Activated CD4-positive, alpha-beta memory T cell treated with anti-CD3 and anti-CD28 coated beads for 36 hours (primary cell): ENCODE measurements at regions not wholly inside any gene's neighbourhood (a gene's known extent, or its start where the extent isn't known, plus 50 kb on each side); places are given as distances from the start of the nearest gene placed in this dataset.
"Not testable (repeated sequence)": the region's sequence is repeated elsewhere in the genome, so short reads cannot be mapped to it uniquely, and the experiment has no call there.

ENCODE experiments used
- CTCF ChIA-PET: fragments of 350-600 bp; sonication (Branson Sonifier 250); formaldehyde crosslinking; loops from one replicate; lab custom pipeline; 2021; ENCODE audit warnings: antibody characterized with exemption, inconsistent platforms; lab: Charles Lee
- POLR2A ChIA-PET: fragments of 350-600 bp; sonication (Branson Sonifier 250); formaldehyde crosslinking; loops from one replicate; lab custom pipeline; 2021; ENCODE audit warnings: antibody characterized with exemption; lab: Charles Lee
- DNase-seq: peaks from one replicate; pipeline ENCODE4 v3.0.0-alpha.2; 2020
- H3K27ac Mint-ChIP-seq: one replicate; pipeline ENCODE4 v1.8.0; 2021; ENCODE audit warnings: mixed read lengths
- H3K27me3 Mint-ChIP-seq: one replicate; pipeline ENCODE4 v1.8.0; 2021; ENCODE audit warnings: mixed read lengths
- H3K36me3 Mint-ChIP-seq: one replicate; pipeline ENCODE4 v1.8.0; 2021; ENCODE audit warnings: mixed read lengths
- H3K4me1 Mint-ChIP-seq: one replicate; pipeline ENCODE4 v1.8.0; 2021; ENCODE audit warnings: low read depth, mixed read lengths
- H3K4me3 Mint-ChIP-seq: one replicate; pipeline ENCODE4 v1.8.0; 2021; ENCODE audit warnings: mild to moderate bottlenecking, mixed read lengths
- H3K9me3 Mint-ChIP-seq: one replicate; pipeline ENCODE4 v1.8.0; 2021; ENCODE audit warnings: mixed read lengths
- intact Hi-C: fragments of 100-400 bp; cut with micrococcal nuclease; formaldehyde crosslinking; loops from one replicate; pipeline ENCODE4 v1.15.1; 2023

DNA sequence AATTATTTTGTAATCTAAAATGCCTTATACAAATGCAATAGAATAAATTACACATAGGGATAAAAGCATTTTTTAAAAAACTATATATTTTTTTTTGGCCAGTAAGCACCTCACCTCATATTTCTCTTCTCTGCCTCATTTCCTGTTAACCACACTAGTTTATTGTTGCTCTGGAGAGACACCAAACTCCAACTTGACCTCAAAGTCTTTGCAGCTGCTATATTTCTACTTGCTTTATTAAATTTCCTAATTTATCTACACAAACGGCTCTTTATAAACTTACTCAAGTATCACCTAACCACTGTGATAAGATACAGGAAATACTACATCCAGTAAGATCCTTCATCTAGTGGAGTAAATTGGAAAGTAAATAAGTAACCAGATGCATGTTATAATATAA is 622.3 kb downstream of the C12orf50 start:
- H3K27ac Mint-ChIP-seq = no peak overlapping the region
- no peak for DNase-seq
- POLR2A ChIA-PET = no interaction called here
- H3K4me1 Mint-ChIP-seq = no peaks in the 10 kb centered on the region
- H3K4me3 Mint-ChIP-seq = no peak overlapping the region
- H3K9me3 Mint-ChIP-seq = peaks cover 18% of the 10 kb centered on the region
- CTCF ChIA-PET = no interaction called here
- H3K27me3 Mint-ChIP-seq = no peaks in the 10 kb centered on the region
- intact Hi-C loops = no loop called here
- H3K36me3 Mint-ChIP-seq = no peaks in the 10 kb centered on the region

DNA sequence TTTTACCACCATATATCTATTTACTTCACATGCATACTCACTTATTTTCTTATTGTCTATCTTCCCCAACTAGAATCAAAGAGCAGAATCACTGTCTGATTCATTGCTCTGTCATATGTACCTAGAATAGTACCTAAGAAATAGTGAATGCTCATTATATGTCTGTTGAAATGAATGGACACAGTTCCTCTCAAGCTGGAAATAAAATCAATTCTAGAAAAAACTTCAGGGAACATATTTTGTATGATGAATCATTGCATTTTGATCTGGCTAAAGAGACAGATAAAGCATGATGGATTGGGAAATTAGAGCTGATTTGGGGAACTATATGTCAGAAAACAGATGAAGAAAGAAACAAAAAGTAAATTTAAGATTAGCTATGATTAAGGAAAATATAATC is 623.3 kb downstream of the C12orf50 start:
- POLR2A ChIA-PET = no interaction called here
- H3K27me3 Mint-ChIP-seq = no peaks in the 10 kb centered on the region
- intact Hi-C loops = no loop called here
- H3K27ac Mint-ChIP-seq = no peak overlapping the region
- peaks cover 14% of the 10 kb centered on the region for H3K9me3 Mint-ChIP-seq
- CTCF ChIA-PET = no interaction called here
- DNase-seq = no peak
- no peaks in the 10 kb centered on the region for H3K36me3 Mint-ChIP-seq
- H3K4me1 Mint-ChIP-seq = no peaks in the 10 kb centered on the region
- no peak overlapping the region for H3K4me3 Mint-ChIP-seq

DNA sequence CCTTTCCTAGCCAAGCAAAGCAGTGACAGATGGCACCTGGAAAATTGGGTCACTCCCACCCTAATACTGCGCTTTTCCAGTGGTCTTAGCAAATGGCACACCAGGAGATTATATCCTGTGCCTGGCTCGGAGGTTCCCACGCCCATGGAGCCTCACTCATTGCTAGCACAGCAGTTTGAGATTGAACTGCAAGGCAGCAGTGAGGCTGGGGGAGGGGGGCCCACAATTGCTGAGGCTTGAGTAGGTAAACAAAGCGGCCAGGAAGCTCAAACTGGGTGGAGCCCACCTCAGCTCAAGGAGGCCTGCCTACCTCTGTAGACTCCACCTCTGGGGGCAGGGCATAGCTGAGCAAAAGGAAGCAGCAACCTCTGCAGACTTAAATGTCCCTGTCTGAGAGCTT is 635.0 kb downstream of the C12orf50 start:
- H3K4me1 Mint-ChIP-seq, POLR2A ChIA-PET, intact Hi-C loops, H3K27me3 Mint-ChIP-seq, CTCF ChIA-PET, H3K36me3 Mint-ChIP-seq, H3K27ac Mint-ChIP-seq, H3K4me3 Mint-ChIP-seq, DNase-seq, H3K9me3 Mint-ChIP-seq: not testable (repeated sequence)

DNA sequence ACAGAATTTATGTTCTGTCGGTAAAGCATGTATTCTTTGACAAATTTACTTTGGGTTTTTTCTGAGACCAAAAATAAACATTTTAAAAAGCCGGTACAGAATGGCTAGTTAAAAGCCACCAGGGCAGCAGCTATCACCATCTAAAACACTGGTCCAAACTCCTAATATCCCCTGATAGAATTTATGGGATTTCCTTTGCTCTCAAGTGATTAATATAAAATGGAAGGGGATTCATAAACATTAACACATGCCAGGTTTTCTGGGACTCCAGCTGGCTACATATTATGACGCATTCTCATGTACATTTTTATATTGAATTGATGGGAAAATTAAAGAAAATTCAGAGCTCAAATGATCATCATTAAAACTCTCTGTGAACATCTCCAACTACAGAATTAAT is 640.8 kb downstream of the C12orf50 start:
- peaks cover 2% of the 10 kb centered on the region for H3K9me3 Mint-ChIP-seq
- H3K4me3 Mint-ChIP-seq = no peak overlapping the region

DNA sequence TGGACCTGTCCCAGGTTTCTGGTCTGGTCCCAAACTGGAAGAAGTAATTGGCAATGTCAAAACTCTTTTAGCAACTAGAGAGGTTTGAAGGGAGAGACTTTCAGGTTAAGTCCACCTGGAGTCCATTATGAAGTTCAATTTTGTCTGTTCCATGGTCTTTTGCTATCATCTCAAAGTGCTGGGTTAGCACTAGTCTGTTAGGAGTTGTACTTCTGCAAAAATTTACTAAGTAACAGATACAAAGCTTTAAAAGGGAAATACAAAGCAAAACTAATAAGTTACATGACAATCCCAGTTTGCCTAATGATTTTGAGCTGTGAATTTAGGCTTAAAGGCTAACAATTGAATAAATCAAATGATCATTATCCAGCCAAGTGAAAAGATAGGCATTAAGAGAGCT is 643.9 kb downstream of the C12orf50 start:
- Mint-ChIP-seq H3K27me3 (no peaks in the 10 kb centered on the region), H3K9me3 (no peaks in the 10 kb centered on the region), H3K4me3 (no peak overlapping the region), H3K36me3 (no peaks in the 10 kb centered on the region), H3K27ac (no peak overlapping the region), H3K4me1 (no peaks in the 10 kb centered on the region)
- ChIA-PET POLR2A (no interaction called here), CTCF (no interaction called here)
- DNase-seq = no peak
- intact Hi-C loops = no loop called here

More for the DNA sequence above, 640.8 kb downstream of the C12orf50 start:
- no peak for DNase-seq
- ChIA-PET POLR2A (no interaction called here), CTCF (no interaction called here)
- Mint-ChIP-seq H3K36me3 (no peaks in the 10 kb centered on the region), H3K4me1 (no peaks in the 10 kb centered on the region), H3K27me3 (no peaks in the 10 kb centered on the region), H3K27ac (no peak overlapping the region)
- intact Hi-C loops = no loop called here

DNA sequence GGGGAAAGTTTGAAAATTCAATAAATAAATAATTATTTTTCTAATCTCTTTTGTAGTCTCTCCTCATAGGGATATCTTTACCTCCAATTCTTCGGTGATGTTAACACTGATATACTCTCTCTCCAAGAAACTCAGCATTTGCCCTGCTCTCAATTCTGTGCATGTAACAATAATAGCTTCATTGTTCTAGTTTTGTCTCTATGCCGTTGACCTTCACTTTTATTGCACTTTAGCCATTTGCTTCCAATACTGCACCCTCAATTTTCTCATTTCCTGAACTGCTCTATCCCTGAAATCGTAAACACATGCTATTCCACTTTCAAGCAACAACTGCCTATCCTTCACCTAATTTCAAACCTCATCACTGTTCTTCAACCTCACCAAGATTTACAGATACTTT is 645.0 kb downstream of the C12orf50 start:
- ChIA-PET CTCF (no interaction called here), POLR2A (no interaction called here)
- Mint-ChIP-seq H3K9me3 (no peaks in the 10 kb centered on the region), H3K4me1 (no peaks in the 10 kb centered on the region), H3K4me3 (no peak overlapping the region), H3K36me3 (no peaks in the 10 kb centered on the region), H3K27me3 (no peaks in the 10 kb centered on the region), H3K27ac (no peak overlapping the region)
- intact Hi-C loops = no loop called here
- DNase-seq = no peak

DNA sequence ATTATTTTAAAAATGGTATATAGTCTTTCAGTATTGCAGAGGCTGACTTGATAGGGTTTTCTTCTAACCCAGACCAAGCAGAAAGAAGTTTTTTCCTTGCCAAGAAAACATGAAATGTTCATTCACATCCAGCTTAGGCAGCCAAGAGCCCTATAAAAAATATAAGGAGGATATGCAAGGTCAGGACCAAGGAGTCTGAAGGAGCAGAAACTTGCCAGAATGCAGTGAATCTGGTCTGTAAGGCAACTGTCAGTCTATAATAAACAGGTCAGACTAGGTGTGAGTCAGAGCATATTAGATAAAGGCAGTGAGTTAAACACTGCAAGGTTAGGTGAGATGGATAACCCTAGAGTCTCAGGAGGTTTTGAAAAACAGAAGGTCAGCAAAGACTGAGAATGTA is 645.5 kb downstream of the C12orf50 start:
- intact Hi-C loops = no loop called here
- no peaks in the 10 kb centered on the region for H3K9me3 Mint-ChIP-seq
- H3K27me3 Mint-ChIP-seq = no peaks in the 10 kb centered on the region
- ChIA-PET POLR2A (no interaction called here), CTCF (no interaction called here)
- H3K4me1 Mint-ChIP-seq = no peaks in the 10 kb centered on the region
- no peak overlapping the region for H3K4me3 Mint-ChIP-seq
- H3K27ac Mint-ChIP-seq = no peak overlapping the region
- H3K36me3 Mint-ChIP-seq = no peaks in the 10 kb centered on the region
- no peak for DNase-seq

DNA sequence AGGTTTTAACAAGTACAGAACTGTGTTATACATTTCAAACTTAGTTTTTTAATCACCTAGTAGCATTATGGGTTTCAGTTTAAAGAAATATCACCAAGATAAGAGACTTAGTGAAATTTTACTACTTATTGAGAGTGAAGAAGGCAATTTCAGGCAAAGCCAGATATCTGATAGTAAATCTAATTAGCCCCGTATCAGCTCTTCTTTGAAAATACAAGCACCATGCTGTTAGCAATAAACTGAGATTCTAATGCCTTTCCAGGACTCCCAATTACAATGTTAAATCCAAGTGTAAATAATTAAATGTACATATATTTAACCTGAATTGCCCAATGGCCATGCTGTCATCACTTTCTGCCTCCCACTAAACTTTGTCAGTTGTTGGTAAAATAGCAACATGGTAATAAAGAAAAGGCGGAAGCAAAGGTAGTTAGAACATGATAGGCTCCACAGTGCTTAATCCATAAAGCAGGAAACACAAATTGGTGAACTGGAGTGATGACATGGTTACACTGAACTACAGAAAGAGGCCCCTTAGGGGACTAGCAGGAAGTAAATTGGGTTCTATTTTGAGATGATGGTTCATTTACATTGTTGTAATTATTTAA is 646.1 kb downstream of the C12orf50 start:
- Mint-ChIP-seq H3K4me1 (no peaks in the 10 kb centered on the region), H3K27me3 (no peaks in the 10 kb centered on the region), H3K9me3 (no peaks in the 10 kb centered on the region), H3K27ac (no peak overlapping the region), H3K4me3 (no peak overlapping the region), H3K36me3 (no peaks in the 10 kb centered on the region)
- intact Hi-C loops = no loop called here
- DNase-seq = no peak
- ChIA-PET POLR2A (no interaction called here), CTCF (no interaction called here)

DNA sequence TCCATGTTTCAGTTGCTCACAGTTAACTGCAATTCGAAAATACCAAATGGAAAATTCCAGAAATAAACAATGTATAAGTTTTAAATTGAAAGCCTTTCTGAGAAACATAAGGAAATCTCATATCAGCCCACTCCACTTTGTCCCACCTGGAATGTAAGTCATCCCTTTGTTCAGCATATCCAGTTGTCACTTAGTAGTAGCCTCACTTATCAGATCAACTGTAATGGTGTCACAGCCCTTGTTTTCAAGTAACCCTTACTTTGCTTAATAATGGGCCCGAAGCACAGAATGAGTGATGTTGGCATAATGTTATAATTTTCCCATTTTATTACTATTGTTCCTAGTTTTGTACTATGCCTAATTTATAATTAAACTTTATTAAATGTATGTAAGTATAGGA is 646.8 kb downstream of the C12orf50 start:
- intact Hi-C loops = no loop called here
- ChIA-PET POLR2A (no interaction called here), CTCF (no interaction called here)
- no peak for DNase-seq
- Mint-ChIP-seq H3K4me1 (no peaks in the 10 kb centered on the region), H3K27me3 (no peaks in the 10 kb centered on the region), H3K36me3 (no peaks in the 10 kb centered on the region), H3K4me3 (no peak overlapping the region), H3K9me3 (no peaks in the 10 kb centered on the region), H3K27ac (no peak overlapping the region)

DNA sequence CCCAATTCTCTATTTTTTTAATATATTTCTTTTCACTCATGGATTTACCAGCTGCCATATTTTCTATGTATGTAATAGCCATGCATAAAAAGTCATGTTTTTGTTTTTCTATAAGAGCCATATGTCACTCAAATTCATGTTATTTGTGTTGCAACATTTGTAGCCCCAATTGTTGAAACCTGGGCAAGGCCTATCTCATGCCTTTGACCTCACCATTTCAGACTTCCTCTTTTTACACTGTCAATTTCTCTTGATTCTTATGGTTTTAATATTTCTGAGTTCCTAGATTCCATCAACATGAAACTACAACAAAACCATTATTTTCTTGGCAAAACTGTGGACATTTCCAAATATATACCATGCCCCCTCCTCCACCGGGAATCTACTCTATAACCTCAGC is 647.5 kb downstream of the C12orf50 start:
- no peak overlapping the region for H3K4me3 Mint-ChIP-seq
- H3K4me1 Mint-ChIP-seq = no peaks in the 10 kb centered on the region
- no peaks in the 10 kb centered on the region for H3K36me3 Mint-ChIP-seq
- intact Hi-C loops = no loop called here
- DNase-seq = no peak
- ChIA-PET POLR2A (no interaction called here), CTCF (no interaction called here)
- no peaks in the 10 kb centered on the region for H3K27me3 Mint-ChIP-seq
- H3K9me3 Mint-ChIP-seq = no peaks in the 10 kb centered on the region
- no peak overlapping the region for H3K27ac Mint-ChIP-seq

DNA sequence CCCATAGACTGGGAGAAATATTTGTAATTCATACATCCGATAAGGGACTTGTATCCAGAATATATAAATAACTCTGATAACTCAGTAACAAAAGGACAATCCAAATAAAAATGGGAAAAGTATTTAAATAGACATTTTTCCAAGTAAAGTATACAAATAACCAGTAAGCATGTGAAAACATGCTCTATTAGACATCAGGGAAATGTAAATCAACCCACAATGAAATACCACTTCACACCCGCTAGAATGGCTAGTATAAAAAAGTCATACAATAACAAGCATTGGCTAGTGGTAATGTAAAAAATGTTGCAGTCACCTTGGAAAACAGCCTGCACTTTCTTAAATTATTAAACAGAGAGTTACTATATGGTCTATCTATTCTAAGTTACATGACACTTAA is 650.7 kb downstream of the C12orf50 start:
- Mint-ChIP-seq H3K36me3 (no peaks in the 10 kb centered on the region), H3K4me1 (no peaks in the 10 kb centered on the region), H3K4me3 (no peak overlapping the region), H3K9me3 (no peaks in the 10 kb centered on the region), H3K27ac (no peak overlapping the region), H3K27me3 (no peaks in the 10 kb centered on the region)
- POLR2A ChIA-PET = no interaction called here
- DNase-seq = no peak
- CTCF ChIA-PET = no interaction called here
- intact Hi-C loops = no loop called here

DNA sequence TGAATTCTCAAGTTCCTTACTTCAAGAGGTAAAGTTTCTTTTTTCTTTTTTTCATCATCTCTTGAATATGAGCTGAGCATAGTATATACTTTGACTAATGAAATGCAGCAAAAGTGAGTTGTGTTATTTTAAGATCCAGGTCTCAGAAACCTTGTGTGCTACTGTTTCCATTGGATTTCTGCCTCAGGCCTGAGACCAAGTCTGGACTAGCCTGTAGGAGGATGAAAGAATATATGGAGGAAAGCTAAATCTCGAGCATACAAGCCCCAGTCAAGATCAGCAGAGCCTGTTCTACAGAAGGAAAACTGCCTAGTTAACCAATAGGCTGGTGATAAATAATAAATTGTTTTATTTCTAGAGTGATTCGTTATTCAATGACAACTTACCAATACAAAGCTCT is 652.5 kb downstream of the C12orf50 start:
- no peak overlapping the region for H3K27ac Mint-ChIP-seq
- H3K4me3 Mint-ChIP-seq = no peak overlapping the region
- no peaks in the 10 kb centered on the region for H3K4me1 Mint-ChIP-seq
- no peak for DNase-seq
- intact Hi-C loops = no loop called here
- H3K27me3 Mint-ChIP-seq = no peaks in the 10 kb centered on the region
- H3K36me3 Mint-ChIP-seq = no peaks in the 10 kb centered on the region
- POLR2A ChIA-PET = no interaction called here
- H3K9me3 Mint-ChIP-seq = no peaks in the 10 kb centered on the region
- CTCF ChIA-PET = no interaction called here

DNA sequence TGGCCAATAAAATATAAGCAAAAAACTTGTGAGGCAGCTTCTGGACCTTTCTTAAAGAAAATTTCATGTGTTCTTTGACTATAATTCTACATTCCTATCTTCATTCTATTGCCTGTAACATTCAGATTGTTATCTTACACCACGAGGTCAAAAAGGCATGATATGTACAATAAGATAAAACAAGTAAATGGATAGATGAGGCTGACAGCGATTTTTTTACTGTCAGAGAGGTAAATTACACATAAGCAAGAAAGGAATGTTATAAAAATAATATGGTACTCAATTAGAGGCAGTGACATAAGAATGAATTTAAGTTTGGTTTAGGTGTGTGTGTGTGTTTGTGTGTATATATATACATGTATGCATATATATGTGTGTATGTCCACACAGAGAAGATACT is 660.0 kb downstream of the C12orf50 start:
- H3K36me3 Mint-ChIP-seq = no peaks in the 10 kb centered on the region
- H3K4me1 Mint-ChIP-seq = no peaks in the 10 kb centered on the region
- no peaks in the 10 kb centered on the region for H3K27me3 Mint-ChIP-seq
- DNase-seq = no peak
- no peak overlapping the region for H3K4me3 Mint-ChIP-seq
- H3K27ac Mint-ChIP-seq = no peak overlapping the region
- intact Hi-C loops = no loop called here
- CTCF ChIA-PET = no interaction called here
- POLR2A ChIA-PET = no interaction called here
- peaks cover 14% of the 10 kb centered on the region for H3K9me3 Mint-ChIP-seq
